ENCODE measurements at regions not wholly inside any gene's neighbourhood (a gene's known extent, or its start where the extent isn't known, plus 50 kb on each side); places are given as distances from the start of the nearest gene placed in this dataset.

DNA sequence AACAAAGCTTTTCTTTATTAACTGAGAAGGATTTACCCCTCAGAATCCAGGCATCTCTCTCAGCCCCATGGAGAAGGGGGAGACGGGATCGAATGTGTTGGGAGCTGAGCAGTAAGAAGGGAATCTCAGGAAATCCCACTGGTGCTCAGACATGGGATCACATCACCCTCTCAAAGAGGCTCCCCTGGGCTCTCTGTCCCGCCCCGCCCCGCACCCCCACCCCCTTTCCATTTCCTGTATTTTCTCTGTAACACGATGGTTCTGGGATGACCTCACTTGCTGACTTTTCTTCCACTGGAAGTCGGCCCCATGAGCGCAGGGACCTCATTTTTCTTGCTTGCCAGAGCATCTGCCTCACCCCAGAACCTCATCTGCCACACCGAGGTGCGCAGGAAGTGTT lies 96.7 kb upstream of the SLC22A11 start (continued):
- TF ChIP-seq USF2 (CRISPR knock-in tag; IDR thresholded peaks at IDR 0.05) (no peak), DPF2 (IDR thresholded peaks at IDR 0.05) (no peak), RFX1 (IDR thresholded peaks at IDR 0.05) (no peak), MLLT1 (IDR thresholded peaks at IDR 0.05) (no peak), HDAC2 (IDR thresholded peaks at IDR 0.05) (no peak)

GRCh38 chr11:64459609-64460008 lies 96.1 kb upstream of the SLC22A11 start:
- H4K20me1 ChIP-seq (replicated peaks; ENCODE audit: control insufficient read depth, insufficient read depth, low read length), result peaks cover 9% of the 10 kb centered on the region; the same call in 1 of the 2 replicates
- ChIA-PET CTCF (ENCODE audit: low intra/inter-chr PET ratio) (no interaction called here), POLR2A (no interaction called here)
- no peak overlapping the region for H3K9ac ChIP-seq (ENCODE audit: insufficient read depth in 1 of 2, low read depth in 2 of 2, low read length in 2 of 2)
- H3K9me3 ChIP-seq (replicated peaks; ENCODE audit: control insufficient read depth, insufficient read depth, low read depth, low read length), result no peaks in the 10 kb centered on the region
- in situ Hi-C loops (cut with MboI) (no loop called here), intact Hi-C loops (cut with micrococcal nuclease) (no loop called here)
- no TSS peak for BruUV-seq (replicated peaks)
- WGBS (ENCODE audit: insufficient coverage, low coverage, missing lambda C conversion rate), result 20% methylated on average over 6 of the region's 6 CpGs
- H3K4me2 ChIP-seq (ENCODE audit: insufficient read depth, low read length), result no peak overlapping the region
- H3K4me1 ChIP-seq (replicated peaks in 1 of 2; ENCODE audit: control insufficient read depth in 2 of 2, insufficient read depth in 2 of 2, low read length in 2 of 2), result 0 out of 5 replicates have a peak, but pooled peaks cover 0 to 4% of the 10 kb centered on the region in 2 experiments
- DNase-seq (ENCODE audit: extremely low read depth in 1 of 4, low spot score in 3 of 4) (no peak), ATAC-seq (no peak), FAIRE-seq (no peak)
- no peak for TF ChIP-seq L3MBTL2 (IDR thresholded peaks at IDR 0.05)
- TF ChIP-seq RB1 (IDR thresholded peaks at IDR 0.05; ENCODE audit: low read depth), result no peak
- TF ChIP-seq ZNF146 (CRISPR knock-in tag; IDR thresholded peaks at IDR 0.05; ENCODE audit: unreplicated experiment), result peak; percentile 64
- no peak overlapping the region for H3K4me3 ChIP-seq
- H2AFZ ChIP-seq (ENCODE audit: low read depth, low read length), result no peak overlapping the region
- H3K9me1 ChIP-seq (ENCODE audit: control insufficient read depth, insufficient read depth, low read length), result peaks cover 7% of the 10 kb centered on the region
- peaks cover 25 to 48% of the 10 kb centered on the region in 2 experiments for H3K27me3 ChIP-seq (ENCODE audit: control insufficient read depth in 2 of 2, insufficient read depth in 2 of 2, low read length in 2 of 2)
- H3K27ac ChIP-seq (ENCODE audit: extremely low read depth, low read depth, low read length), result no peak overlapping the region
- no peaks in the 10 kb centered on the region for H3K79me2 ChIP-seq (ENCODE audit: control insufficient read depth, insufficient read depth, low read length)
- H3K36me3 ChIP-seq (ENCODE audit: control insufficient read depth, insufficient read depth, low read length), result no peaks in the 10 kb centered on the region

All from K562 (cell line).